ENCODE measurements at regions not wholly inside any gene's neighbourhood (a gene's known extent, or its start where the extent isn't known, plus 50 kb on each side); places are given as distances from the start of the nearest gene placed in this dataset.
A peak's percentile ranks its signal among the peaks of the same experiment; 100 is the strongest.

- no peak for TF ChIP-seq CTCF (IDR thresholded peaks at IDR 0.05; ENCODE audit: unreplicated experiment)
- H3K27ac Mint-ChIP-seq (ENCODE audit: unreplicated experiment), result no peak overlapping the region
- no peak overlapping the region for H3K4me3 Mint-ChIP-seq (ENCODE audit: unreplicated experiment)
- H3K4me1 Mint-ChIP-seq (ENCODE audit: unreplicated experiment), result peaks cover 8% of the 10 kb centered on the region
- H3K9me3 Mint-ChIP-seq (ENCODE audit: unreplicated experiment), result peaks cover 12% of the 10 kb centered on the region
- no peak for DNase-seq (ENCODE audit: low spot score)
- H3K36me3 Mint-ChIP-seq (ENCODE audit: low read depth, unreplicated experiment), result peaks cover 6% of the 10 kb centered on the region
- no peaks in the 10 kb centered on the region for H3K27me3 Mint-ChIP-seq (ENCODE audit: unreplicated experiment)
These were observed 356.6 kb upstream of the GRM7 start for GRCh38 chr3:6504347-6504746.

- Mint-ChIP-seq H3K9me3 (ENCODE audit: unreplicated experiment) (peaks cover 7% of the 10 kb centered on the region), H3K4me1 (ENCODE audit: unreplicated experiment) (peaks cover 11% of the 10 kb centered on the region), H3K4me3 (ENCODE audit: unreplicated experiment) (no peak overlapping the region), H3K27me3 (ENCODE audit: unreplicated experiment) (no peaks in the 10 kb centered on the region), H3K36me3 (ENCODE audit: low read depth, unreplicated experiment) (peaks cover 6% of the 10 kb centered on the region), H3K27ac (ENCODE audit: unreplicated experiment) (no peak overlapping the region)
- no peak for DNase-seq (ENCODE audit: low spot score)
- TF ChIP-seq CTCF (IDR thresholded peaks at IDR 0.05; ENCODE audit: unreplicated experiment), result no peak
These were observed 356.1 kb upstream of the GRM7 start for GRCh38 chr3:6504834-6505233.

- Mint-ChIP-seq H3K27ac (ENCODE audit: unreplicated experiment) (peak overlapping the region; percentile 89), H3K4me3 (ENCODE audit: unreplicated experiment) (peak overlapping the region; percentile 93)
These were observed 352.5 kb upstream of the GRM7 start for GRCh38 chr3:6508410-6508759.

GRCh38 chr3:6509576-6509975 lies 351.3 kb upstream of the GRM7 start:
- peaks cover 8% of the 10 kb centered on the region for H3K9me3 Mint-ChIP-seq (ENCODE audit: unreplicated experiment)
- H3K27me3 Mint-ChIP-seq (ENCODE audit: unreplicated experiment), result no peaks in the 10 kb centered on the region
- H3K27ac Mint-ChIP-seq (ENCODE audit: unreplicated experiment), result no peak overlapping the region

More at GRCh38 chr3:6508410-6508759, 352.5 kb upstream of the GRM7 start:
- Mint-ChIP-seq H3K36me3 (ENCODE audit: low read depth, unreplicated experiment) (peaks cover 6% of the 10 kb centered on the region), H3K4me1 (ENCODE audit: unreplicated experiment) (peaks cover 10% of the 10 kb centered on the region), H3K27me3 (ENCODE audit: unreplicated experiment) (no peaks in the 10 kb centered on the region), H3K9me3 (ENCODE audit: unreplicated experiment) (peaks cover 4% of the 10 kb centered on the region)
- no peak for TF ChIP-seq CTCF (IDR thresholded peaks at IDR 0.05; ENCODE audit: unreplicated experiment)
- DNase-seq (ENCODE audit: low spot score), result no peak

DNA sequence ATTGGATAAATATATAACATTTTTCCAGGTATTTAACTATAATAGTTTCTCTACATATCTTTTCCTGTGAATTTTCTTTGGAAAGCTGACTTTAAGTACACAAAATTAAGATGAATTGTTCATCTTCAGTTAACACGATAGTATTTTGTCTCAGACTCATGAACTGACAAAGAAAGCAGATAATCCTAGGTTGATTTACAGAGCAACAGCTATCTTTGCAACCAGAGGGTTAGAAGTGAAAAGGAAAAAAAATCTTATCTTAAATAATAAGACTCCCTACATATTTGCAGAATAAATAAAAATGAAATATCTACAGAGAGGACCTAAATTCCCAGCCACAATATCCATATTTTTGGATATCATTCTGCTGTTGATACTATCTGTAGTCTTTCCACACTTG lies 350.2 kb upstream of the GRM7 start:
- DNase-seq (ENCODE audit: low spot score), result no peak
- TF ChIP-seq CTCF (IDR thresholded peaks at IDR 0.05; ENCODE audit: unreplicated experiment), result no peak
- peaks cover 11% of the 10 kb centered on the region for H3K36me3 Mint-ChIP-seq (ENCODE audit: low read depth, unreplicated experiment)

More at GRCh38 chr3:6509576-6509975, 351.3 kb upstream of the GRM7 start:
- peaks cover 10% of the 10 kb centered on the region for H3K36me3 Mint-ChIP-seq (ENCODE audit: low read depth, unreplicated experiment)
- peaks cover 13% of the 10 kb centered on the region for H3K4me1 Mint-ChIP-seq (ENCODE audit: unreplicated experiment)
- no peak for TF ChIP-seq CTCF (IDR thresholded peaks at IDR 0.05; ENCODE audit: unreplicated experiment)
- H3K4me3 Mint-ChIP-seq (ENCODE audit: unreplicated experiment), result peak overlapping the region; percentile 60
- no peak for DNase-seq (ENCODE audit: low spot score)

More for the DNA sequence above, 350.2 kb upstream of the GRM7 start:
- H3K9me3 Mint-ChIP-seq (ENCODE audit: unreplicated experiment), result peaks cover 10% of the 10 kb centered on the region
- H3K27ac Mint-ChIP-seq (ENCODE audit: unreplicated experiment), result no peak overlapping the region
- no peaks in the 10 kb centered on the region for H3K27me3 Mint-ChIP-seq (ENCODE audit: unreplicated experiment)
- no peak overlapping the region for H3K4me3 Mint-ChIP-seq (ENCODE audit: unreplicated experiment)
- H3K4me1 Mint-ChIP-seq (ENCODE audit: unreplicated experiment), result peaks cover 14% of the 10 kb centered on the region
